ENCODE measurements at regions not wholly inside any gene's neighbourhood (a gene's known extent, or its start where the extent isn't known, plus 50 kb on each side); places are given as distances from the start of the nearest gene placed in this dataset.
"Not testable (repeated sequence)": the region's sequence is repeated elsewhere in the genome, so short reads cannot be mapped to it uniquely, and the experiment has no call there.

DNA sequence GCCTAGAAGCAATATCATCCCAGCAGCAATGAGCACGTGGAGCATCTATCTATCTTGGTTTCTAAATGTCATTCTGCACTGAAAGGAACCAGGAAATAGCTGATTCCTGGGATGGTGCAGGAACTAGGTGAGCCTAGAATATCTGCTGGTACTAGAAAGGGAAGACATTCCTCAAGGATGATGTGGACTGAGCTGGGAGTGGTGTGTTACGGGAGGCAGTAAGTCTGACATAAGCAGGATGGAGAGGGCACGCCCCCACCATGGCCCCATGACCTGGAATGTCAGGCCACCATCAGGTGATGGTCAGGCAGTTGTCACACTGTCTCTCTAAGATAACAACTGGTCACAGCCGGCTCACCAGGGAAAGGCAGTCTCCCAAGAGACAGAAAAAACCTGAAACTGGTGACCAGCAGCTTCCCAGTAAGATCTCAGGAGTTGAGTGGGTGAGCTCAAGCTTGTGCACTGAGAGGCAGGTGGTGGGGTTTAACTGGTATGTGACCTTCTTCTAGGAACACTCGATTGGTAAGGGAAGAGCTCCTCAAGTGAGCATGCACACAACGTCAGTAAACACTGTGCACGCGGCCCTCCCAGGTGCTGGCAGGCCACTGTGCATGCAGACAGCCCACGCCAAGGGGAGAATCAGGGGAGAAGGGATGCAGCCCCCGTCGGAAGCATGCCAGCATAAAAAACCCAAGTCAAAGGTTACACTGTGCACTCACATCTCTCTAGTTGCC is 148.7 kb downstream of the ADSS2 start:
- DNase-seq = no peak

- no peak for DNase-seq
Measured at GRCh38 chr1:244303610-244303969, 148.1 kb downstream of the ADSS2 start.

GRCh38 chr1:244304156-244304555 is 147.6 kb downstream of the ADSS2 start:
- DNase-seq = no peak

DNA sequence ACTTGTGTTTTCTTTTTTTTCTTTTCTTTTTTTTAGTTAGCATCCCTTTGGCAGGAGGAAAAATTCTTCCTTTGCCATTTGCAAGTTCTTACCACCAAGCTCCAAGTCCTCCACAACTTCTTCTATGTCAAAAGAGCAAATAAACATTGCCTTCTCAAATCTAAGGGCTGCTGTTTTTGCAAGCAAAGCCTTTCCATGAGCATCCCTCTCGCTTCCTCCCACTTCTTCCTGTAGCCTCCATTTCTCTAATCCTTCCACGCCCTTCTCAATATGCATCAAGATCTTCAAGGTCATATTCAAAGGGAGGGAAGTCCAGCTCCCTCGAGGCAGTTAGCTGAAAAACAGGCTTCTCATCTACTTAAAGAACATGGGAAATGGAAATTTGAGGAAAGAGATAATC is 147.1 kb downstream of the ADSS2 start:
- no peak for DNase-seq

DNA sequence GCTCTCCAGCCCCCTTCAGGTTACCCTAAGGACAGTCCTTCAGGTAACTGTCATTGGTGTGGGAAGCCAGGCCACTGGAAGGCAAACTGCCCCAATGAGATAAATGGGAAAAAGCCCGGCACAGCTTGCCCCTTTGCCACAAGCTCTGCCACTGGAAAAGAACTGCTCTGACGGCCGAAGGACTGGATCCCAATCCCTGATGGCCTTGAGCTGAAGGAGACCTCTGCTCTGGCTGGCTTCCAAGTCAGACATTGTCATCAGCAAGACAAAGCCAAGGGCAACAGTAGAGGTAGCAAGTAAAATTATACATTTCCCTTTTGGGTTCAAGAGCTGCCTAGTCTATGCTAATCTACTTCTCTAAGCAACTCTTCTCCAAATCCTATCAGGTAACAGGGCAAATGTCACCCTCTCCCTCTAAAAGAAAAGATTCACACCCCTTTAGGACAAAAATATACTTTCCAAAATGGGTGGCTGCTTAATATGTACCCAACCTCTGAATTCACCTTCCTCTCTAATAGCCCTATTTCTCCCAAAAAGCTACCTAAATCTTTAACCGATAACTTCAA is 145.8 kb downstream of the ADSS2 start:
- DNase-seq = no peak

GRCh38 chr1:244306544-244306943 is 145.2 kb downstream of the ADSS2 start:
- DNase-seq = no peak

DNA sequence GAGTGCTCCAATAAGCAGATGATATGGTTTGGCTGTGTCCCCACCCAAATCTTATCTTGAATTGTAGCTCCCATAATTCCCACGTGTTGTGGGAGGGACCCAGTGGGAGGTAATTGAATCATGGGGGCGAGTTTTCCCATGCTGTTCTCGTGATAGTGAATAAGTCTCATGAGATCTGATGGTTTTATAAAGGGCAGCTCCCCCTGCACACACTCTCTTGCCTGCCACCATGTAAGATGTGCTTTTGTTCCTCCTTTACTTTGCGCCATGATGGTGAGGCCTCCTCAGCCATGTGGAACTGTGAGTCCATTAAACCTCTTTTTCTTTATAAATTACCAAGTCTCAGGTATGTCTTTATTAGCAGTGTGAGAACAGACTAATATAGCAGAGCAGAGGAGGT is 142.5 kb downstream of the ADSS2 start:
- DNase-seq = not testable (repeated sequence)

DNA sequence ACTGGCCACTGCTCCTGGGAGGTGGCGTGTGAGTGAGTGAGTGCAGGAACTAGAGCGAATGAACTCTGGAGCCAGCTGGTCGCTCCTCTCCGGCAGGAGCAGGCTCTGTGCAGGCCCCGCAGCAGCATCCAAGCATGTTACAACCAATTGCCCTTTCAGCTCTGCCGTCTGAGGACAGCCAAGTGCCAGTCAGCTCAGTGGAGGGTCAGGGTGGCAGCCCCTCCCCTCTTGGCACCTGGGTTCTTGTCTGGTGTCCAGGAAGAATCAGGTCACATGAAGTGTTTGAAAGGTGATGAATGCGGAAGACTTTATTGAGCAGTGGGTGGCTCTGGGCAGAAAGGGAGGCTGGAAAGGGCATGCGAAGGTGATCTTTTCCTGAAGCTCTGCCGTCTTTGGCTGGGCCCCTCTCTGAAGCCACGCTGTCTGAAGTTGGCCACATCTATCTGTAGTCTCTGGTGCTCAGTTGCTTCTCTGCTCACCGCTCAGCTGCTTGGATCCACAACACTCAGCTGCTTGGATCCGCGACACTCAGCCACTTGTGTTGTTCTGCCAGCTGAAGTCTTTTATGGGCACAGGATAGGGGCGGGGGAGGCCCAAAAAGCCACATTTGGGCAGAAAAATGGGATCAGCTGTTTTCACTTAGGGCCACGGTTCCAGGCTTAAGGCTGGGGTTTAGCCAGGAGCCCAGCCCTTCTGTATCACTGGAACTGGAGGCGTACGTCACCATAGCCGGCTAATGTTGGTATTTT is 139.8 kb downstream of the ADSS2 start:
- no peak for DNase-seq

DNA sequence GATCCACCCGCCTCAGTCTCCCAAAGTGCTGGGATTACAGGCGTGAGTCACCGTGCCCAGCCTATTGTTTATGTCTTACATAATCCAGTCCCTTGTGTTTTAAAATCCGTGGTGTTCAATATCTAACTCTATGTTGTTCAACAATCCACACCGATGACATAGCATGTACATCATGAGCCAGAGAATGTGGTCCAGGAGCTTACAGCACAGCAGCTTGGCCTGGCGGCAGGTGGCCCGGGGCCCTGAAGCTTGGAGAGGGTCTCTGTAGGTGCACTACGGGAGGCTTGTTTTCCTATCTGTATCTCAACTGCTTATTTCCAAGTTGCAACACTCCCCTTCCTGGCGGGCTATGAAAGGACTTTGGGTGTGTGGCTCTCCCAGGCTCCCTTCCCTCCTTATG is 138.4 kb downstream of the ADSS2 start:
- no peak for DNase-seq

GRCh38 chr1:244314921-244315559 is 136.7 kb downstream of the ADSS2 start:
- no peak for DNase-seq

GRCh38 chr1:244315996-244316395 is 135.7 kb downstream of the ADSS2 start:
- no peak for DNase-seq

- no peak for DNase-seq
Measured at GRCh38 chr1:244316407-244316806, 135.3 kb downstream of the ADSS2 start.

GRCh38 chr1:244316986-244317655 is 134.6 kb downstream of the ADSS2 start:
- no peak for DNase-seq

DNA sequence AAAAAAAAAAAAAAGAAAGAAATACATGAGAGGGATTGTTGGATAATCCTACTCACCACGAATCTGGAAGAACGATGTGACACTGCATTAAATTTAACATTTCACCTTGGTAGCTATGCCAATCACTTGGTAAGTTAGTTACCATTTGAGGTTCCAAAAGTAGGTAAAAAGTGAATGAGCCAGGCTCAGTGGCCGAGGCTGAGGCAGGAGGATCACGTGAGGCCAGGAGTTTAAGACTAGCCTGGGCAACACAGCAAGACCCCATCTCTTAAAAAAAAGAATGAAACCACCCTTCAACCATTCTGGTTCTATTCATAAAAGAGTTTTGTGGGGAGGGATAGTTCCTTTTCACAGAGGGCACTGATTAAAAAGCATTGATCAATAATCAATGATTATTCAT is 133.6 kb downstream of the ADSS2 start:
- DNase-seq = no peak

DNA sequence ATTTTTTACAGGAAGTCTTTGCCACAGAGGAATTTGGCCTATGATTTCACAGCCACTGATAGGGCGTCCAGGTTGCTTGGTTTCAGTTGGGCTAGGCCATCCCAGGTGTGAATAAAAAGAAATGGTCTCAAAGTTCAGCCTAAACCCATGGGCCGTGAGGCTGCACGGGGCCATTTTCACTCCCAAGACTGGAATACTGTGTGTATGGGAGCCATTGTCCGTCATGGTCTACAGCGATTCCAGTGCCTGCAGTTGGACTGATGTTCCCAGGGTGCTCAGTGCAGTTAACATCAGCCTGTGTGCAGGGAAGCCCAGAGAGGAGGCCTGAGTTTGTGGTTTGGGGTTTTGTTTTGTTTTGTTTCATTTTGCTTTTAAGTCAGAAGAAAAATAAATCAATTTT is 133.2 kb downstream of the ADSS2 start:
- DNase-seq = no peak

DNA sequence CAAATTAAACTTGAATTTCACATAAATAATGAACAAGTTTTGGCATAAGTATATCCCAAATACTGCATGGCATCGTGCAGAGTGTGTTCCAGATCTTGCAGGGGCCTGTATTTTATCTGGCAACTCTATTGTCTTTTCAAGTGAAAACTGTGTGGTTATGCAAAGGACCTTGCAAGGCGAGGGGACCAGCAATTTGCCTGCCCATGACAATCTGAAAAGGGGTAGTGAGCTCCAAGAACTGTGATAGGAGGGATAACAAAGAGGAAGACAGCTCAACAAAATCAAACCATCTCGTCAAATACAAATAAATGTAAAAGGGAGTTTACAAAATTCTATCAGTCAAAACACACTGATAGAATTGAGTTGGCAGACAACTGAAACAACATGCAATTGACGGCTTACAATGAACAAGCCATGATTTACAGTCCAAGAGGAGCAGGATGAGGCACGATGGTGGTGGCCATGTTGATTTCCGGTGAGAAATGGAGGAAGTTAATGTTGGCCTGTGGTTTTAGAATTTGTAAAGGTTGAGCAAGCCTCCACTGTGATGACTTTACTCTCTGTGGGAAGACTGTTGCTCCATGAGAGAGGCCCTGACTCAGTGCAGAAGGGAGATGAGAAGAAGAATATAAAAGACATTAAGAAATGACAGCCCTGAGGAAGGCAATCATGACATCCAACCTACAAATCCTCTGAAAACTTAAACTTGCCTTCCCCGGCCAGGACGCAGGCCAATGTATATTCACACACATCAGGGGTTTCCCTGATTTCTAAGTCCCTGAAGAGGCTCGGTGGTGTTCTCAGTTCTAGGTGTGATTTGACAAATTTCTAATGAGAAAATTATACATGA is 132.2 kb downstream of the ADSS2 start:
- DNase-seq = no peak

DNA sequence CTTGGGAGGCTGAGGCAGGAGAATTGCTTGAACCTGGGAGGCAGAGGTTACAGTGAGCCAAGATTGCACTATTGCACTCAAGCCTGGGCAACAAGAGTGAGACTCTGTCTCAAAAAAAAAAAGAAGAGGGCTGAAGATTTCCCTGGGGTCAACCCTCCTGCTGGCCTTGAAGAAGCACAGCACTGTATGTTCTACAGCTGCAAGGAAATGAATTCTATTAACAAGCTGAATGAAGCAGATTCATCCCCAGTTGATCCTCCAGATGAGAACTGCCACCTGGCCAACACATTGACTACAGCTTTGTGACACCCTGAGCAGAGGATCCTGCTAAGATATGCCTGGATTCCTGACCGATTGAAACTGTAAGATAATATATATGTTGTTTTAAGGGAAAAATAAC is 129.5 kb downstream of the ADSS2 start:
- no peak for DNase-seq

GRCh38 chr1:244322791-244323521 is 128.8 kb downstream of the ADSS2 start:
- no peak for DNase-seq

GRCh38 chr1:244324176-244324883 is 127.4 kb downstream of the ADSS2 start:
- no peak for DNase-seq

DNA sequence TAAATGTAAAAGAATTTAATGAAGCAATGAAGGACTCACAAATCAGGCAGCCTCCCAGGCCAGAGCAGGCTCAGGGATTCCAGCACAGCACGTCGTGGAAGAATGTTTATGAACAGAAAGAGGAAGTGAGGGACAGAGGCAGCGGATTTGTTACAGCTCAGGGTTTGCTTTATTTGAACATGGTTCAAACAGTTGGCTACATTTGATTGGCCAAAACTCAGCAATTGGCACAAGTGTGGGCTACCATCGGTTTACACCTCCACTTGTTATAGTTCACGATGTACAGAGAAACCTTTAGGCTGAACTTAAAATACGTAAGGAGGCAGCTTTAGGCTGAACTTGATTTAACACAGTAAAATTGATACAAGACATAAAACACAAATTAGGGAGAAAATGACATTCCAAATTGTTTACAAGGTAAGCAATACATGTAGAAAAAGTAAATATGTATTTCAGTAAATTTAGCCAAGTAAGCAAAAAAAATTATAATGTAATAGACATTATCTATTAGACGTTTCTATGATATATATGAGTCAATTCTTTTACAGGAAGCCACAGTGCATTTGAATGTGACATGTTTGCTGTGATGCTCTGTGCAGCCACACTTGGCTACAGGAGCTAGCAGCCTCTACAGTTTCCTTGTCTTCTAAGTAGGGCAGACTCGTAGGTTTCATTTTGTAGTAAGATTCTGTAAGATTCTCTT is 126.5 kb downstream of the ADSS2 start:
- DNase-seq = no peak
